Endothelial cell of umbilical vein (primary cell): ENCODE measurements at regions not wholly inside any gene's neighbourhood (a gene's known extent, or its start where the extent isn't known, plus 50 kb on each side); places are given as distances from the start of the nearest gene placed in this dataset.

ENCODE experiments used
- BruUV-seq: library from RNA; stranded (reverse); fragments of 400-500 nt; replicated peaks from 2 replicates; lab custom pipeline; 2021; lab: Mats Ljungman, UMichigan
- CTCF ChIA-PET: fragments of 300-600, 350-600 bp; sonication (Branson Sonifier 250); formaldehyde crosslinking; loops from one replicate; lab custom pipeline; 2021; ENCODE audit warnings: antibody characterized with exemption, inconsistent platforms; lab: Charles Lee
- POLR2A ChIA-PET: fragments of 300-600, 350-600 bp; sonication (Branson Sonifier 250); formaldehyde crosslinking; loops from one replicate; lab custom pipeline; 2021; ENCODE audit warnings: antibody characterized with exemption, inconsistent platforms; lab: Charles Lee
- DNase-seq: peaks from one replicate; pipeline ENCODE4 v3.0.0-alpha.2; 2011; ENCODE audit warnings: low read depth, low spot score
- FAIRE-seq: peaks from 2 replicates; lab custom pipeline; 2011; peaks lifted over from hg19 to GRCh38; lab: Jason Lieb, UNC
- H2AFZ ChIP-seq: 2 replicates; pipeline ENCODE4 v1.6.0; 2012; ENCODE audit warnings: low read depth, low read length, control low read depth, inconsistent platforms
- H3K27ac ChIP-seq: 2 replicates; pipeline ENCODE4 v1.5.1; 2011; ENCODE audit warnings: low read depth, mild to moderate bottlenecking, control low read depth, low read length, moderate library complexity; ENCODE audit not compliant: insufficient read depth
- H3K27me3 ChIP-seq, 2 experiments: 2 replicates each; pipeline versions ENCODE4 v1.6.0 to v1.6.1; 2011; ENCODE audit warnings: low read length in 2 of 2, mixed read lengths in 1 of 2; ENCODE audit not compliant: control insufficient read depth in 2 of 2, insufficient read depth in 2 of 2
- H3K36me3 ChIP-seq, 2 experiments: 2 replicates in 1 of 2; 3 replicates in 1 of 2; pipeline ENCODE4 v1.5.1; 2011; ENCODE audit warnings: low read length in 2 of 2, mild to moderate bottlenecking in 1 of 2, moderate library complexity in 1 of 2; ENCODE audit not compliant: control insufficient read depth in 2 of 2, insufficient read depth in 2 of 2; ENCODE audit errors: extremely low read depth in 1 of 2
- H3K4me1 ChIP-seq: 3 replicates; pipeline ENCODE4 v1.5.1; 2011; ENCODE audit warnings: mild to moderate bottlenecking, low read length; ENCODE audit not compliant: control insufficient read depth, insufficient read depth; ENCODE audit errors: extremely low read depth
- H3K4me2 ChIP-seq: 2 replicates; pipeline ENCODE4 v1.6.1; 2011; ENCODE audit warnings: low read length, control low read depth, mixed read lengths; ENCODE audit not compliant: insufficient read depth
- H3K4me3 ChIP-seq, 3 experiments: fragments of 200-600 bp in 1 of 3; sonication (generic), shearing (Covaris generic) in 1 of 3; replicated peaks in 1 of 3; 2 replicates each; pipeline ENCODE4 v1.5.1; 2011 to 2016; ENCODE audit warnings: control low read depth in 3 of 3, low read length in 3 of 3, mild to moderate bottlenecking in 2 of 3, inconsistent platforms in 1 of 3, low read depth in 1 of 3, moderate library complexity in 1 of 3; ENCODE audit not compliant: insufficient read depth in 1 of 3
- H3K79me2 ChIP-seq: 2 replicates; pipeline ENCODE4 v1.6.0; 2012; ENCODE audit warnings: low read length, inconsistent platforms; ENCODE audit not compliant: control insufficient read depth, insufficient read depth
- H3K9ac ChIP-seq: replicated peaks from 2 replicates; pipeline ENCODE3; 2011; ENCODE audit warnings: low read length, control low read depth; ENCODE audit not compliant: insufficient read depth; ENCODE audit errors: extremely low read depth
- H3K9me1 ChIP-seq: replicated peaks from 3 replicates; pipeline ENCODE4 v1.6.0; 2011; ENCODE audit warnings: mild to moderate bottlenecking, low read length; ENCODE audit not compliant: control insufficient read depth, insufficient read depth; ENCODE audit errors: extremely low read depth
- H3K9me3 ChIP-seq: replicated peaks from 2 replicates; pipeline ENCODE4 v1.5.1; 2012; ENCODE audit warnings: low read length, inconsistent platforms; ENCODE audit not compliant: control insufficient read depth, insufficient read depth
- H4K20me1 ChIP-seq: replicated peaks from 2 replicates; pipeline ENCODE3; 2011; ENCODE audit warnings: mild to moderate bottlenecking, low read length; ENCODE audit not compliant: control insufficient read depth, insufficient read depth; ENCODE audit errors: extremely low read depth
- FOS ChIP-seq: IDR thresholded peaks from 2 replicates; pipeline ENCODE4 v1.6.1; 2011; ENCODE audit warnings: mild to moderate bottlenecking, low read length, moderate library complexity, borderline replicate concordance; ENCODE audit not compliant: insufficient read depth
- GATA2 ChIP-seq: IDR thresholded peaks from 2 replicates; pipeline ENCODE4 v1.7.0; 2011; ENCODE audit warnings: low read depth, mild to moderate bottlenecking, moderate library complexity, mixed read lengths, low read length; ENCODE audit not compliant: insufficient read length, insufficient read depth
- JUN ChIP-seq: IDR thresholded peaks from 2 replicates; pipeline ENCODE4 v1.6.1; 2011; ENCODE audit warnings: borderline replicate concordance, low read depth; ENCODE audit not compliant: insufficient read length, insufficient read depth
- MYC ChIP-seq: IDR thresholded peaks from one replicate; pipeline ENCODE4 v1.6.1; 2011; ENCODE audit warnings: mild to moderate bottlenecking, low read depth, low read length
- POLR2A ChIP-seq: IDR thresholded peaks from 2 replicates; pipeline ENCODE4 v1.6.1; 2012; ENCODE audit warnings: low read depth, mild to moderate bottlenecking, control low read depth, low read length
- POLR2AphosphoS5 ChIP-seq: IDR thresholded peaks from 2 replicates; pipeline ENCODE4 v1.6.1; 2012; ENCODE audit warnings: low read depth, mild to moderate bottlenecking, control low read depth, low read length, moderate library complexity; ENCODE audit not compliant: insufficient read depth
- dilution Hi-C: fragments of 300-500 bp; cut with MboI; formaldehyde crosslinking; loops from one replicate; pipeline ENCODE4 v1.15.0; 2019; ENCODE audit warnings: low sequenced_read_pairs; ENCODE audit not compliant: extremely low pct_ligation_motif_present
- intact Hi-C: fragments of 100-400 bp; cut with micrococcal nuclease; formaldehyde crosslinking; loops from one replicate; pipeline ENCODE4 v1.10.0; 2022
- TF ChIP-seq, protein P1 (sequence below): IDR thresholded peaks from 2 replicates; pipeline ENCODE4 v1.6.1; 2011; ENCODE audit not compliant: insufficient read depth, insufficient read length
- TF ChIP-seq, protein P2 (sequence below), 2 donors: IDR thresholded peaks; 1 replicate in 1 of 2; 2 replicates in 1 of 2; pipeline ENCODE4 v1.5.1; 2011; ENCODE audit warnings: low read length in 2 of 2, mild to moderate bottlenecking in 2 of 2, moderate library complexity in 2 of 2, control low read depth in 1 of 2, inconsistent platforms in 1 of 2, low read depth in 1 of 2; ENCODE audit not compliant: insufficient read depth in 1 of 2; ENCODE audit errors: extremely low read depth in 1 of 2

DNA sequence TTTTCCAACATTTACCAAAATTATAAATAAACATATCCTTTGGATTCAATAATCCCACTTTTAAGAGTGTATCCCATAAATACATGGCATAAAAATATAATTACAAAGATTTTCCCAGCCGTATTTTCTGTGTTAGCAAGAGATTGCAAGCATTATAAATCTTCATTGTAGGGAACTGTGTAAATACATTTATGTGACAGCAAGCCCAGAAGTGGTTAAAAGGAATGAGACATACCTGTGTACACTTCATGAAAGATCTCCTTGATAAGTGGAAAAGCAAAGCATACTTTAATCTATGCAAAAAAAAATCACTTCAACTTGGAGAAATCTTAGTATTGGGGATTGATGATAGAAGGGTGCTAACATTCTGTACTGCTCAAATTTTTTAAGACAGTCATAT lies 173.1 kb downstream of the GASK1B start:
- no peaks in the 10 kb centered on the region for H4K20me1 ChIP-seq
- FAIRE-seq (no peak), DNase-seq (no peak)
- dilution Hi-C loops, result loop anchor here (25.0 kb wide), 1 partner anchor 163 kb away; the partner anchor contains the start of gene GASK1B
- CTCF ChIA-PET, result no interaction called here
- H3K27me3 ChIP-seq, result no peaks in the 10 kb centered on the region
- TF ChIP-seq, protein P1, sequence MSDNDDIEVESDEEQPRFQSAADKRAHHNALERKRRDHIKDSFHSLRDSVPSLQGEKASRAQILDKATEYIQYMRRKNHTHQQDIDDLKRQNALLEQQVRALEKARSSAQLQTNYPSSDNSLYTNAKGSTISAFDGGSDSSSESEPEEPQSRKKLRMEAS, result no peak
- TF ChIP-seq FOS, result no peak
- TF ChIP-seq JUN, result no peak
- no peak for TF ChIP-seq POLR2A
- TF ChIP-seq, protein P2, sequence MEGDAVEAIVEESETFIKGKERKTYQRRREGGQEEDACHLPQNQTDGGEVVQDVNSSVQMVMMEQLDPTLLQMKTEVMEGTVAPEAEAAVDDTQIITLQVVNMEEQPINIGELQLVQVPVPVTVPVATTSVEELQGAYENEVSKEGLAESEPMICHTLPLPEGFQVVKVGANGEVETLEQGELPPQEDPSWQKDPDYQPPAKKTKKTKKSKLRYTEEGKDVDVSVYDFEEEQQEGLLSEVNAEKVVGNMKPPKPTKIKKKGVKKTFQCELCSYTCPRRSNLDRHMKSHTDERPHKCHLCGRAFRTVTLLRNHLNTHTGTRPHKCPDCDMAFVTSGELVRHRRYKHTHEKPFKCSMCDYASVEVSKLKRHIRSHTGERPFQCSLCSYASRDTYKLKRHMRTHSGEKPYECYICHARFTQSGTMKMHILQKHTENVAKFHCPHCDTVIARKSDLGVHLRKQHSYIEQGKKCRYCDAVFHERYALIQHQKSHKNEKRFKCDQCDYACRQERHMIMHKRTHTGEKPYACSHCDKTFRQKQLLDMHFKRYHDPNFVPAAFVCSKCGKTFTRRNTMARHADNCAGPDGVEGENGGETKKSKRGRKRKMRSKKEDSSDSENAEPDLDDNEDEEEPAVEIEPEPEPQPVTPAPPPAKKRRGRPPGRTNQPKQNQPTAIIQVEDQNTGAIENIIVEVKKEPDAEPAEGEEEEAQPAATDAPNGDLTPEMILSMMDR (IDR thresholded peaks at IDR 0.05; ENCODE audit: extremely low read depth in 1 of 2, insufficient read depth in 1 of 2, low read depth in 1 of 2, low read length in 2 of 2), result no peak
- TF ChIP-seq MYC, result no peak
- no peak for TF ChIP-seq POLR2AphosphoS5
- no peak for TF ChIP-seq GATA2
- H3K36me3 ChIP-seq, result no peaks in the 10 kb centered on the region
- H2AFZ ChIP-seq, result no peak overlapping the region
- no peaks in the 10 kb centered on the region for H3K9me3 ChIP-seq
- no TSS peak for BruUV-seq
- no peak overlapping the region for H3K4me2 ChIP-seq
- no peak overlapping the region for H3K27ac ChIP-seq
- no peaks in the 10 kb centered on the region for H3K79me2 ChIP-seq
- no peaks in the 10 kb centered on the region for H3K9me1 ChIP-seq
- intact Hi-C loops, result loop anchor here (10.0 kb wide), 1 partner anchor 625 kb away; no protein-coding TSS in a partner anchor
- peaks cover 29% of the 10 kb centered on the region for H3K4me1 ChIP-seq
- POLR2A ChIA-PET, result no interaction called here
- H3K4me3 ChIP-seq, result no peak overlapping the region
- no peak overlapping the region for H3K9ac ChIP-seq
